ENCODE measurements at regions not wholly inside any gene's neighbourhood (a gene's known extent, or its start where the extent isn't known, plus 50 kb on each side); places are given as distances from the start of the nearest gene placed in this dataset.

- in situ Hi-C loops (cut with MboI) (no loop called here), intact Hi-C loops (cut with micrococcal nuclease) (no loop called here)
- no peaks in the 10 kb centered on the region for H3K79me2 ChIP-seq (ENCODE audit: control insufficient read depth, insufficient read depth, low read length)
- FAIRE-seq (no peak), ATAC-seq (no peak), DNase-seq (ENCODE audit: extremely low read depth in 1 of 4, low spot score in 3 of 4) (no peak)
- 0% methylated on average over 2 of the region's 3 CpGs for WGBS (ENCODE audit: insufficient coverage, low coverage, missing lambda C conversion rate)
- no peak for TF ChIP-seq CBX8 (IDR thresholded peaks at IDR 0.05; ENCODE audit: borderline replicate concordance, extremely low read depth, low read depth, low read length, poor library complexity, severe bottlenecking)
- TF ChIP-seq FOXK2 (conservative IDR thresholded peaks at IDR 0.05 in 1 of 2, IDR thresholded peaks at IDR 0.05 in 1 of 2; ENCODE audit: low read depth in 2 of 2), result no peak
- ChIA-PET CTCF (ENCODE audit: low intra/inter-chr PET ratio) (no interaction called here), POLR2A (no interaction called here)
- no peaks in the 10 kb centered on the region for H3K9me1 ChIP-seq (ENCODE audit: control insufficient read depth, insufficient read depth, low read length)
- no peak overlapping the region for H3K27ac ChIP-seq (ENCODE audit: extremely low read depth, low read depth, low read length)
- H3K4me3 ChIP-seq, result no peak overlapping the region
- H3K9ac ChIP-seq (ENCODE audit: insufficient read depth in 1 of 2, low read depth in 2 of 2, low read length in 2 of 2), result no peak overlapping the region
- H3K36me3 ChIP-seq (ENCODE audit: control insufficient read depth, insufficient read depth, low read length), result no peaks in the 10 kb centered on the region
- H3K9me3 ChIP-seq (replicated peaks; ENCODE audit: control insufficient read depth, insufficient read depth, low read depth, low read length), result no peaks in the 10 kb centered on the region
- no peaks in the 10 kb centered on the region for H3K27me3 ChIP-seq (ENCODE audit: control insufficient read depth in 2 of 2, insufficient read depth in 2 of 2, low read length in 2 of 2)
- no peaks in the 10 kb centered on the region for H3K4me1 ChIP-seq (replicated peaks in 1 of 2; ENCODE audit: control insufficient read depth in 2 of 2, insufficient read depth in 2 of 2, low read length in 2 of 2)
- H3K4me2 ChIP-seq (ENCODE audit: insufficient read depth, low read length), result no peak overlapping the region
- H2AFZ ChIP-seq (ENCODE audit: low read depth, low read length), result no peak overlapping the region
- no TSS peak for BruUV-seq (replicated peaks)
- H4K20me1 ChIP-seq (replicated peaks; ENCODE audit: control insufficient read depth, insufficient read depth, low read length), result no peaks in the 10 kb centered on the region
These were observed 291.9 kb downstream of the NFIB start for GRCh38 chr9:14021871-14022525.

GRCh38 chr9:14018081-14018480, 295.9 kb downstream of the NFIB start:
- H3K27ac ChIP-seq (ENCODE audit: extremely low read depth, low read depth, low read length), result no peak overlapping the region
- no peaks in the 10 kb centered on the region for H3K4me1 ChIP-seq (replicated peaks in 1 of 2; ENCODE audit: control insufficient read depth in 2 of 2, insufficient read depth in 2 of 2, low read length in 2 of 2)
- in situ Hi-C loops (cut with MboI), result no loop called here
- H3K36me3 ChIP-seq (ENCODE audit: control insufficient read depth, insufficient read depth, low read length), result no peaks in the 10 kb centered on the region
- H3K9me1 ChIP-seq (ENCODE audit: control insufficient read depth, insufficient read depth, low read length), result no peaks in the 10 kb centered on the region
- no peak overlapping the region for H2AFZ ChIP-seq (ENCODE audit: low read depth, low read length)
- no peaks in the 10 kb centered on the region for H3K79me2 ChIP-seq (ENCODE audit: control insufficient read depth, insufficient read depth, low read length)
- no peak overlapping the region for H3K4me2 ChIP-seq (ENCODE audit: insufficient read depth, low read length)
- BruUV-seq (replicated peaks), result no TSS peak
- intact Hi-C loops (cut with micrococcal nuclease), result no loop called here
- ATAC-seq (no peak), FAIRE-seq (no peak), DNase-seq (ENCODE audit: extremely low read depth in 1 of 4, low spot score in 3 of 4) (no peak)
- ChIA-PET POLR2A (no interaction called here), CTCF (ENCODE audit: low intra/inter-chr PET ratio) (no interaction called here)
- H3K27me3 ChIP-seq (ENCODE audit: control insufficient read depth in 2 of 2, insufficient read depth in 2 of 2, low read length in 2 of 2), result no peaks in the 10 kb centered on the region
- no peak overlapping the region for H3K9ac ChIP-seq (ENCODE audit: insufficient read depth in 1 of 2, low read depth in 2 of 2, low read length in 2 of 2)
- no peak overlapping the region for H3K4me3 ChIP-seq
- no peaks in the 10 kb centered on the region for H4K20me1 ChIP-seq (replicated peaks; ENCODE audit: control insufficient read depth, insufficient read depth, low read length)
- H3K9me3 ChIP-seq (replicated peaks; ENCODE audit: control insufficient read depth, insufficient read depth, low read depth, low read length), result no peaks in the 10 kb centered on the region
- 5% methylated on average over 2 of the region's 2 CpGs for WGBS (ENCODE audit: insufficient coverage, low coverage, missing lambda C conversion rate)
- no peak for TF ChIP-seq PHB (CRISPR knock-in tag; IDR thresholded peaks at IDR 0.05)
- TF ChIP-seq CEBPZ (IDR thresholded peaks at IDR 0.05; ENCODE audit: borderline replicate concordance, low read depth, low read length), result no peak
- no peak for TF ChIP-seq SAFB (IDR thresholded peaks at IDR 0.05; ENCODE audit: borderline replicate concordance, low read depth, low read length)
- TF ChIP-seq ZNF121 (CRISPR knock-in tag; conservative IDR thresholded peaks at IDR 0.05), result no peak
- no peak for TF ChIP-seq STAT5B (CRISPR knock-in tag; IDR thresholded peaks at IDR 0.05)
- no peak for TF ChIP-seq CBX2 (IDR thresholded peaks at IDR 0.05; ENCODE audit: insufficient read depth, low read length, poor library complexity, severe bottlenecking)
- no peak for TF ChIP-seq TOE1 (IDR thresholded peaks at IDR 0.05; ENCODE audit: borderline replicate concordance)
- no peak for TF ChIP-seq TOE1 (CRISPR knock-in tag; IDR thresholded peaks at IDR 0.05; ENCODE audit: borderline replicate concordance, low read depth)
- no peak for TF ChIP-seq ZFPM2 (CRISPR knock-in tag; IDR thresholded peaks at IDR 0.05)
- no peak for TF ChIP-seq NFXL1 (CRISPR knock-in tag; IDR thresholded peaks at IDR 0.05)
- TF ChIP-seq ZNF695 (CRISPR knock-in tag; IDR thresholded peaks at IDR 0.05), result no peak

Data from K562 (cell line).